ENCODE measurements at regions not wholly inside any gene's neighbourhood (a gene's known extent, or its start where the extent isn't known, plus 50 kb on each side); places are given as distances from the start of the nearest gene placed in this dataset.

DNA sequence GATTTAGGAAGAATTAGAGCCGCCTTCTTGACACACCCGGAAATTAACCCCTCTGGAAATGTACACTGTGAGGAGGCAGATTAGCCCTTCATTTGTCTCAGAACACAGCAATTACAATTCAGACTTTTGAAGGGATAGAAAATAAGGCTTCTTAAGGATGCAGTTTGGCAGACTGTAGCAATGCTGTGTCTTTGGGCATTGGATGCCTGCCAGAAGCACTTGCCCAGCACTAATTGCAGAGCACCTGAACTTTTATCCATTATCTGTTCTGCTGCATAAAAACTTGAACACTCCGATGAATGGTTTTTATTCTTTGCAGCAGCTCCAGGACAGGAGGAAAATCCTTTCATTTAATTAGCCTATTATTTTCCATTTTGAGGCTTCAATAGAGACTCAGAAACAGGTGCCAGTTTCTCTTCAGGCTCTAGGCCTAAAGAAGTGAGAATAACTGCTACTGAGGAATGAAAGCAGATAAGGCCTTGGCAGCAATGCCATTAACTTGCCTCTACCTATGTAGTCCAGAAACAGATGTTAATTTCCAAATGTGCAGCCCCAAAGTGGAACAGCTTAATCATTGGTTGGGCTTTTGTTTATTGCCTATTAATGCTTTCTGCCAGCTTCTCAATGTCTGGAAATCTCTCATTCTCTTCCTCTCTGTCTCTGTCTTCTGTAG lies 418.5 kb downstream of the NSUN3 start:
- TF ChIP-seq, protein P1, sequence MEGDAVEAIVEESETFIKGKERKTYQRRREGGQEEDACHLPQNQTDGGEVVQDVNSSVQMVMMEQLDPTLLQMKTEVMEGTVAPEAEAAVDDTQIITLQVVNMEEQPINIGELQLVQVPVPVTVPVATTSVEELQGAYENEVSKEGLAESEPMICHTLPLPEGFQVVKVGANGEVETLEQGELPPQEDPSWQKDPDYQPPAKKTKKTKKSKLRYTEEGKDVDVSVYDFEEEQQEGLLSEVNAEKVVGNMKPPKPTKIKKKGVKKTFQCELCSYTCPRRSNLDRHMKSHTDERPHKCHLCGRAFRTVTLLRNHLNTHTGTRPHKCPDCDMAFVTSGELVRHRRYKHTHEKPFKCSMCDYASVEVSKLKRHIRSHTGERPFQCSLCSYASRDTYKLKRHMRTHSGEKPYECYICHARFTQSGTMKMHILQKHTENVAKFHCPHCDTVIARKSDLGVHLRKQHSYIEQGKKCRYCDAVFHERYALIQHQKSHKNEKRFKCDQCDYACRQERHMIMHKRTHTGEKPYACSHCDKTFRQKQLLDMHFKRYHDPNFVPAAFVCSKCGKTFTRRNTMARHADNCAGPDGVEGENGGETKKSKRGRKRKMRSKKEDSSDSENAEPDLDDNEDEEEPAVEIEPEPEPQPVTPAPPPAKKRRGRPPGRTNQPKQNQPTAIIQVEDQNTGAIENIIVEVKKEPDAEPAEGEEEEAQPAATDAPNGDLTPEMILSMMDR (IDR thresholded peaks at IDR 0.05; ENCODE audit: low read depth, low read length) = no peak
- TF ChIP-seq EZH2phosphoT487 (IDR thresholded peaks at IDR 0.05; ENCODE audit: low read depth) = no peak
